MCF 10A (cell line): ENCODE measurements at regions not wholly inside any gene's neighbourhood (a gene's known extent, or its start where the extent isn't known, plus 50 kb on each side); places are given as distances from the start of the nearest gene placed in this dataset.

Experiments used
- BruUV-seq: library from RNA; stranded (reverse); fragments of 400-500 nt; replicated peaks from 2 replicates; lab custom pipeline; 2021; lab: Mats Ljungman, UMichigan
- CTCF ChIA-PET: fragments of 300-600 bp; sonication (Branson Sonifier 250); formaldehyde crosslinking; extraction: SDS; loops from one replicate; lab custom pipeline; 2021; ENCODE audit warnings: antibody characterized with exemption, inconsistent platforms; lab: Yijun Ruan, JAX
- POLR2A ChIA-PET: fragments of 300-600, 350-650 bp; sonication (Branson Sonifier 250); formaldehyde crosslinking; extraction: SDS; loops from one replicate; lab custom pipeline; 2020; ENCODE audit warnings: antibody characterized with exemption, inconsistent platforms; lab: Yijun Ruan, JAX
- DNase-seq: peaks from one replicate; pipeline ENCODE4 v3.0.0-alpha.2; 2018; ENCODE audit not compliant: unreplicated experiment
- H3K27ac Mint-ChIP-seq: one replicate; pipeline ENCODE4 v1.8.0; 2022; ENCODE audit warnings: mild to moderate bottlenecking, low read depth, mixed read lengths; ENCODE audit not compliant: unreplicated experiment
- H3K27me3 Mint-ChIP-seq: one replicate; pipeline ENCODE4 v1.8.0; 2022; ENCODE audit warnings: mixed read lengths; ENCODE audit not compliant: insufficient read depth, unreplicated experiment
- H3K36me3 Mint-ChIP-seq: one replicate; pipeline ENCODE4 v1.8.0; 2022; ENCODE audit warnings: mild to moderate bottlenecking, moderate library complexity, mixed read lengths; ENCODE audit not compliant: insufficient read depth, unreplicated experiment
- H3K4me1 Mint-ChIP-seq: one replicate; pipeline ENCODE4 v1.8.0; 2022; ENCODE audit warnings: mixed read lengths; ENCODE audit not compliant: insufficient read depth, unreplicated experiment
- H3K4me3 Mint-ChIP-seq: one replicate; pipeline ENCODE4 v1.8.0; 2022; ENCODE audit warnings: mild to moderate bottlenecking, moderate library complexity, mixed read lengths; ENCODE audit not compliant: unreplicated experiment
- H3K9me3 Mint-ChIP-seq: one replicate; pipeline ENCODE4 v1.8.0; 2022; ENCODE audit warnings: mixed read lengths; ENCODE audit not compliant: unreplicated experiment
- intact Hi-C: fragments of 100-400 bp; cut with micrococcal nuclease; formaldehyde crosslinking; loops from 2 replicates; pipeline ENCODE4 v1.14.1; 2022
- TF ChIP-seq, protein P1 (sequence below): fragments of 200-600 bp; IDR thresholded peaks from one replicate; pipeline ENCODE4 v1.8.0; 2022; ENCODE audit warnings: antibody characterized with exemption, mild to moderate bottlenecking; ENCODE audit not compliant: unreplicated experiment

DNA sequence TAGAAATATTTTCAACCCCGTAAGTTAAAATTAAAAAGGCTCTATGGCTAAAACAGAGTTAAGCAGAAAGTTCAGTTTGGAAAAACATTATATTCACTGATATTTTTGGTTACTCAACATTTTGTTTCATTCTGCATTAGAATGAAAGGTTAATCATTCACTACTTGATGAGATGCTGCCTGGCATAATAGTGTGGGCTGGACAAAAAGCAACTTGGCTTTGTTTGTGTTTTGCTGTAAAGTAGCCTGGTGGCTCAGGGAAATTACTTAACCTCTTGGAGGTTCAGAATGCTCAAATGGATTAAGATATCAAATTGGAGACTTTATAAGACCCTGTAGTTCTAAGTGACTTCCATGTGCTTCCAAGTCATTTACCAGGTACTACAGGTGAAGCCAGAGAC, 367.4 kb upstream of the TRPC7 start:
- ChIA-PET CTCF (no interaction called here), POLR2A (no interaction called here)
- no peak overlapping the region for H3K27ac Mint-ChIP-seq
- H3K27me3 Mint-ChIP-seq = peaks cover 31% of the 10 kb centered on the region
- intact Hi-C loops = no loop called here
- no peaks in the 10 kb centered on the region for H3K36me3 Mint-ChIP-seq
- no peaks in the 10 kb centered on the region for H3K9me3 Mint-ChIP-seq
- no TSS peak for BruUV-seq
- TF ChIP-seq, protein P1, sequence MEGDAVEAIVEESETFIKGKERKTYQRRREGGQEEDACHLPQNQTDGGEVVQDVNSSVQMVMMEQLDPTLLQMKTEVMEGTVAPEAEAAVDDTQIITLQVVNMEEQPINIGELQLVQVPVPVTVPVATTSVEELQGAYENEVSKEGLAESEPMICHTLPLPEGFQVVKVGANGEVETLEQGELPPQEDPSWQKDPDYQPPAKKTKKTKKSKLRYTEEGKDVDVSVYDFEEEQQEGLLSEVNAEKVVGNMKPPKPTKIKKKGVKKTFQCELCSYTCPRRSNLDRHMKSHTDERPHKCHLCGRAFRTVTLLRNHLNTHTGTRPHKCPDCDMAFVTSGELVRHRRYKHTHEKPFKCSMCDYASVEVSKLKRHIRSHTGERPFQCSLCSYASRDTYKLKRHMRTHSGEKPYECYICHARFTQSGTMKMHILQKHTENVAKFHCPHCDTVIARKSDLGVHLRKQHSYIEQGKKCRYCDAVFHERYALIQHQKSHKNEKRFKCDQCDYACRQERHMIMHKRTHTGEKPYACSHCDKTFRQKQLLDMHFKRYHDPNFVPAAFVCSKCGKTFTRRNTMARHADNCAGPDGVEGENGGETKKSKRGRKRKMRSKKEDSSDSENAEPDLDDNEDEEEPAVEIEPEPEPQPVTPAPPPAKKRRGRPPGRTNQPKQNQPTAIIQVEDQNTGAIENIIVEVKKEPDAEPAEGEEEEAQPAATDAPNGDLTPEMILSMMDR = no peak
- H3K4me1 Mint-ChIP-seq = no peaks in the 10 kb centered on the region
- H3K4me3 Mint-ChIP-seq = no peak overlapping the region
- no peak for DNase-seq

DNA sequence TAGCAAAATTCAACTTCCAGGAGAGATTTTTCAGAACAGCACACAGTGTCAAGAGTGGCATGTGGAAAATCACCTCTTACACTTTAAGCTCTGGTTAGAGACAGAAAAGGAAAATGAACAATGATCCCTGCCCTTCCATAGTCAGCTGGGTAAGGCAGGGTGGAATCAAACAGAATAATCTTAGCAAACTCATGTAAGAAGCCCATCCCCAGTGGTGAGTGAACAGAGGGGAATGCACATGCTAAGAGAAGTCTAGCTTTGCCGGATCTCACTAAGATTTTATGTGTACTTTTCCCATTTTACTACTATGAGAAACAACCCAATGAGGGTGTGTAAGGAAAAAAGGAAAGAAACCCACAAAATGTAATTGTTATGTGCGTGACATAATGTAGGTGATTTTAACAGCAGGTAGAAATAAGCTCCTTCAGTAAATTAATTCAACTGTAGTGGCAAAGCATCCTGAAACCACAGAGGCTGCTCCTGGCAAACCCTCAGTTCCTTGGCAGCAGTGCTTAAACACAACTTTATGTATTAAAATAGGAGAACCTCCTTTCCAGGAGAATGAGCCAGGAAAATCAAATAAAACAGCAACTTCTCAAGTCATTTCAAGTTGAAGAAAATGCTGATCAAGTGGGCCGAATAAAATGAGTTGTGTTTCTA, 366.0 kb upstream of the TRPC7 start:
- Mint-ChIP-seq H3K4me1 (no peaks in the 10 kb centered on the region), H3K27ac (no peak overlapping the region), H3K4me3 (no peak overlapping the region), H3K36me3 (no peaks in the 10 kb centered on the region), H3K27me3 (peaks cover 22% of the 10 kb centered on the region), H3K9me3 (no peaks in the 10 kb centered on the region)
- CTCF ChIA-PET = interaction anchor here (0.6 to 1.0 kb wide), 4 partner anchors 33 to 313 kb away, joined by 3 to 4 read pairs (median 4); no protein-coding TSS in a partner anchor
- BruUV-seq = no TSS peak
- intact Hi-C loops = no loop called here
- no peak for DNase-seq
- TF ChIP-seq, protein P1 = no peak
- POLR2A ChIA-PET = no interaction called here

DNA sequence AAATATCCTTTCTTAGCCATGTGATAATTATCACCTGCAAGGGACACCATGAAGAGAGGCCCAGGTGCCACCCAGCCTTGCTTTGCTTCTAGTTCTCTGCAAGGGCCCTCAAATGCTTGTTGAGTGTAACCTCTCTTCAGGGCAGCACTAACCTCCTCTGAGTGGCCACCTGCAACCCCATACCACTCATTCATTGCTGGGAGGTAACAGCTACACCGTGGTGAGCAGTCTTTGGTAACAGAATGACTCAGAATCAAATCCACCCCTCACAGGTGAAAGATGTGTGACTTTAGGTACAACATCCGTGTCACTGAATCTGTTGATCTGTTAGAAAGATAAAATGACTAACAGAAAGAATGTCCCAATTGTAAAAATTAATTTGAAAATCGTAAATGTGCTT, 365.1 kb upstream of the TRPC7 start:
- BruUV-seq = no TSS peak
- H3K36me3 Mint-ChIP-seq = no peaks in the 10 kb centered on the region
- intact Hi-C loops = no loop called here
- no peak overlapping the region for H3K27ac Mint-ChIP-seq
- TF ChIP-seq, protein P1 = no peak
- CTCF ChIA-PET = interaction anchor here (0.6 to 1.0 kb wide), 2 partner anchors 39 to 211 kb away, joined by 4 read pairs; no protein-coding TSS in a partner anchor
- no peaks in the 10 kb centered on the region for H3K9me3 Mint-ChIP-seq
- POLR2A ChIA-PET = no interaction called here
- no peak overlapping the region for H3K4me3 Mint-ChIP-seq
- H3K4me1 Mint-ChIP-seq = no peaks in the 10 kb centered on the region
- H3K27me3 Mint-ChIP-seq = peaks cover 13% of the 10 kb centered on the region
- peak; percentile 10 for DNase-seq

DNA sequence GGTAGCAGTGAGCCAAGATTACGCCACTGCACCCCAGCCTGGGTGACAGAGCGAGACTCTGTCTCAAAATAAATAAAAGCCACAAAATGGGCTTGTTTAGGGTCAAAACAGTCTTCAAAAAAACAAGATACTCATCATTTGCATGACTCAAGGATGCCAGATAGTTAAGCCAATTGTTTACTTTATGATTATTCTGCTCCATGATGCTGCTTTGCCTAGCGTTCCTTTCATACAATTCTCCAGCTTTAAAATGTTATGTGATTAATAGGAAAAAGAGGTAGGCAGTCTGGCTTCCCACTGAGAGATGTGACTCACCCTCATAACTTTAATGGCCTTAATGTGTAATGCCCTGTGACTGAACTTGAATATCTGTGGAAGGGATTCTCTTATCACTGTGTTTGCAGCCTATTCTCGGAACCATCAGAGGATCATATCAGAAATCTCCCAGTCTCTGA, 364.6 kb upstream of the TRPC7 start:
- Mint-ChIP-seq H3K9me3 (no peaks in the 10 kb centered on the region), H3K4me3 (no peak overlapping the region), H3K27me3 (peaks cover 11% of the 10 kb centered on the region), H3K27ac (no peak overlapping the region), H3K4me1 (no peaks in the 10 kb centered on the region), H3K36me3 (no peaks in the 10 kb centered on the region)
- no TSS peak for BruUV-seq
- ChIA-PET POLR2A (no interaction called here), CTCF (interaction anchor here (0.6 kb wide), 1 partner anchor 211 kb away, joined by 4 read pairs; no protein-coding TSS in a partner anchor)
- intact Hi-C loops = no loop called here
- TF ChIP-seq, protein P1 = no peak
- DNase-seq = peak; percentile 37
